OCI-LY3 (cell line): ENCODE measurements at regions not wholly inside any gene's neighbourhood (a gene's known extent, or its start where the extent isn't known, plus 50 kb on each side); places are given as distances from the start of the nearest gene placed in this dataset.
A peak's percentile ranks its signal among the peaks of the same experiment; 100 is the strongest.
"Not testable (repeated sequence)": the region's sequence is repeated elsewhere in the genome, so short reads cannot be mapped to it uniquely, and the experiment has no call there.

ENCODE experiments used
- H2AFZ ChIP-seq: fragments of 200-600, 300-600 bp; shearing (Covaris generic); 2 replicates; pipeline ENCODE4 v1.6.0; 2014; ENCODE audit warnings: antibody characterized with exemption, low read depth, low read length
- H3K27ac ChIP-seq: fragments of 200-600, 300-600 bp; sonication (generic); 2 replicates; pipeline ENCODE4 v1.5.1; 2014; ENCODE audit warnings: mild to moderate bottlenecking, low read length, moderate library complexity, mixed read lengths
- H3K27me3 ChIP-seq: fragments of 200-600, 300-600 bp; sonication (generic); 2 replicates; pipeline ENCODE4 v1.6.1; 2014; ENCODE audit warnings: low read depth, low read length, mixed read lengths
- H3K36me3 ChIP-seq: fragments of 200-600, 300-600 bp; sonication (generic); replicated peaks from 2 replicates; pipeline ENCODE3; 2014; ENCODE audit warnings: low read depth, low read length, mixed read lengths
- H3K4me1 ChIP-seq: fragments of 300-600, 200-600 bp; sonication (generic); 2 replicates; pipeline ENCODE4 v1.6.1; 2014; ENCODE audit warnings: low read length, mixed read lengths
- H3K4me2 ChIP-seq: fragments of 200-600, 300-600 bp; sonication (generic); 2 replicates; pipeline ENCODE4 v1.6.1; 2014; ENCODE audit warnings: low read length, mixed read lengths
- H3K4me3 ChIP-seq: fragments of 300-600, 200-600 bp; sonication (generic); 2 replicates; pipeline ENCODE4 v1.5.1; 2014; ENCODE audit warnings: antibody characterized with exemption, mild to moderate bottlenecking, low read length, moderate library complexity
- H3K79me2 ChIP-seq: fragments of 300-600, 200-600 bp; shearing (Covaris generic); 2 replicates; pipeline ENCODE4 v1.6.1; 2014; ENCODE audit warnings: mild to moderate bottlenecking, low read length, mixed read lengths
- H3K9ac ChIP-seq: fragments of 300-600, 200-600 bp; shearing (Covaris generic); 2 replicates; pipeline ENCODE4 v1.6.0; 2014; ENCODE audit warnings: mild to moderate bottlenecking, low read length, moderate library complexity
- H3K9me3 ChIP-seq: fragments of 200-600, 300-600 bp; shearing (Covaris generic); 2 replicates; pipeline ENCODE4 v1.6.1; 2014; ENCODE audit warnings: low read length, mixed read lengths; ENCODE audit not compliant: insufficient read depth
- H4K20me1 ChIP-seq: fragments of 200-600, 300-600 bp; sonication (generic); 2 replicates; pipeline ENCODE4 v1.6.1; 2016; ENCODE audit warnings: low read length, mixed read lengths; ENCODE audit not compliant: insufficient read depth
- CTCF ChIP-seq: fragments of 200-600, 300-600 bp; sonication (generic); IDR thresholded peaks from 2 replicates; pipeline ENCODE4 v1.5.1; 2014; ENCODE audit warnings: antibody characterized with exemption, low read length, low read depth
- EZH2phosphoT487 ChIP-seq: fragments of 200-600 bp; shearing (Covaris generic); IDR thresholded peaks from 2 replicates; pipeline ENCODE4 v1.6.1; 2018; ENCODE audit warnings: antibody characterized with exemption, mixed run types, low read depth

- TF ChIP-seq CTCF (no peak), EZH2phosphoT487 (no peak)
- Histone ChIP-seq H3K4me2 (no peak overlapping the region), H3K4me1 (no peaks in the 10 kb centered on the region), H4K20me1 (no peaks in the 10 kb centered on the region), H3K9ac (no peak overlapping the region), H3K36me3 (no peaks in the 10 kb centered on the region), H3K79me2 (no peaks in the 10 kb centered on the region), H2AFZ (no peak overlapping the region), H3K9me3 (no peaks in the 10 kb centered on the region), H3K4me3 (no peak overlapping the region), H3K27ac (no peak overlapping the region), H3K27me3 (no peaks in the 10 kb centered on the region)
These were observed 581.4 kb upstream of the PTPRD start for GRCh38 chr9:11194246-11194645.

- H3K27me3 ChIP-seq, H3K9ac ChIP-seq, H3K4me1 ChIP-seq, H3K79me2 ChIP-seq, H3K4me3 ChIP-seq, H2AFZ ChIP-seq, H3K4me2 ChIP-seq, H3K36me3 ChIP-seq, H3K27ac ChIP-seq, H3K9me3 ChIP-seq, H4K20me1 ChIP-seq: not testable (repeated sequence)
These were observed 584.1 kb upstream of the PTPRD start for GRCh38 chr9:11196840-11197365.

- no peaks in the 10 kb centered on the region for H3K9me3 ChIP-seq
- no peak overlapping the region for H3K4me3 ChIP-seq
- TF ChIP-seq CTCF (no peak), EZH2phosphoT487 (no peak)
- H2AFZ ChIP-seq, result no peak overlapping the region
- no peaks in the 10 kb centered on the region for H3K4me1 ChIP-seq
- no peak overlapping the region for H3K27ac ChIP-seq
- no peaks in the 10 kb centered on the region for H4K20me1 ChIP-seq
- no peak overlapping the region for H3K9ac ChIP-seq
- H3K36me3 ChIP-seq, result no peaks in the 10 kb centered on the region
- H3K4me2 ChIP-seq, result no peak overlapping the region
- no peaks in the 10 kb centered on the region for H3K79me2 ChIP-seq
- no peaks in the 10 kb centered on the region for H3K27me3 ChIP-seq
These were observed 586.5 kb upstream of the PTPRD start for GRCh38 chr9:11199335-11199734.

- Histone ChIP-seq H3K27me3 (no peaks in the 10 kb centered on the region), H3K36me3 (no peaks in the 10 kb centered on the region), H3K27ac (no peak overlapping the region), H3K9me3 (no peaks in the 10 kb centered on the region), H2AFZ (0 out of 2 replicates have a peak overlapping the region, but pooled peaks have one; percentile 31), H3K79me2 (no peaks in the 10 kb centered on the region), H3K4me3 (no peak overlapping the region), H3K4me2 (no peak overlapping the region), H4K20me1 (no peaks in the 10 kb centered on the region), H3K9ac (no peak overlapping the region), H3K4me1 (no peaks in the 10 kb centered on the region)
- no peak for TF ChIP-seq CTCF
- TF ChIP-seq EZH2phosphoT487, result no peak
These were observed 591.7 kb upstream of the PTPRD start for GRCh38 chr9:11204521-11204920.

GRCh38 chr9:11206925-11207324 lies 594.1 kb upstream of the PTPRD start:
- no peaks in the 10 kb centered on the region for H3K4me1 ChIP-seq
- H3K4me3 ChIP-seq, result no peak overlapping the region
- no peaks in the 10 kb centered on the region for H3K79me2 ChIP-seq
- no peaks in the 10 kb centered on the region for H3K9me3 ChIP-seq
- H3K36me3 ChIP-seq, result no peaks in the 10 kb centered on the region
- no peak for TF ChIP-seq CTCF
- TF ChIP-seq EZH2phosphoT487, result no peak
- no peak overlapping the region for H3K27ac ChIP-seq
- H3K9ac ChIP-seq, result no peak overlapping the region
- no peak overlapping the region for H2AFZ ChIP-seq
- no peaks in the 10 kb centered on the region for H4K20me1 ChIP-seq
- no peaks in the 10 kb centered on the region for H3K27me3 ChIP-seq
- no peak overlapping the region for H3K4me2 ChIP-seq
